ENCODE measurements at regions not wholly inside any gene's neighbourhood (a gene's known extent, or its start where the extent isn't known, plus 50 kb on each side); places are given as distances from the start of the nearest gene placed in this dataset.

GRCh38 chr16:8380311-8380710 lies 210.0 kb downstream of the TMEM114 start:
- Histone ChIP-seq H3K9me3 (ENCODE audit: control insufficient read depth in 2 of 2, low read length in 2 of 2) (no peaks in the 10 kb centered on the region), H3K9ac (ENCODE audit: low read depth in 1 of 2, low read length in 2 of 2) (no peak overlapping the region), H3K4me1 (ENCODE audit: control insufficient read depth in 2 of 2, insufficient read depth in 2 of 2, low read length in 2 of 2) (peaks cover 3 to 14% of the 10 kb centered on the region in 2 donors)

GRCh38 chr16:8377864-8378263 lies 212.4 kb downstream of the TMEM114 start:
- no peaks in the 10 kb centered on the region for H3K36me3 ChIP-seq (ENCODE audit: control insufficient read depth in 2 of 2, insufficient read depth in 2 of 2, low read length in 2 of 2)
- no peaks in the 10 kb centered on the region for H3K27me3 ChIP-seq (ENCODE audit: control insufficient read depth in 2 of 2, insufficient read depth in 2 of 2, low read length in 2 of 2)
- peaks cover 3 to 16% of the 10 kb centered on the region in 2 donors for H3K4me1 ChIP-seq (ENCODE audit: control insufficient read depth in 2 of 2, insufficient read depth in 2 of 2, low read length in 2 of 2)
- no peaks in the 10 kb centered on the region for H3K9me3 ChIP-seq (ENCODE audit: control insufficient read depth in 2 of 2, low read length in 2 of 2)
- H3K27ac ChIP-seq (ENCODE audit: low read depth in 2 of 2, low read length in 2 of 2): no peak overlapping the region
- no peak overlapping the region for H3K9ac ChIP-seq (ENCODE audit: low read depth in 1 of 2, low read length in 2 of 2)
- no peak overlapping the region for H3K4me3 ChIP-seq (ENCODE audit: low read length in 2 of 2)

More at GRCh38 chr16:8380311-8380710, 210.0 kb downstream of the TMEM114 start:
- Histone ChIP-seq H3K27ac (ENCODE audit: low read depth in 2 of 2, low read length in 2 of 2) (no peak overlapping the region), H3K4me3 (ENCODE audit: low read length in 2 of 2) (no peak overlapping the region), H3K27me3 (ENCODE audit: control insufficient read depth in 2 of 2, insufficient read depth in 2 of 2, low read length in 2 of 2) (no peaks in the 10 kb centered on the region), H3K36me3 (ENCODE audit: control insufficient read depth in 2 of 2, insufficient read depth in 2 of 2, low read length in 2 of 2) (no peaks in the 10 kb centered on the region)

- no peak overlapping the region for H3K4me3 ChIP-seq (ENCODE audit: low read length in 2 of 2)
- H3K27me3 ChIP-seq (ENCODE audit: control insufficient read depth in 2 of 2, insufficient read depth in 2 of 2, low read length in 2 of 2): no peaks in the 10 kb centered on the region
- H3K9me3 ChIP-seq (ENCODE audit: control insufficient read depth in 2 of 2, low read length in 2 of 2): no peaks in the 10 kb centered on the region
- no peak overlapping the region for H3K9ac ChIP-seq (ENCODE audit: low read depth in 1 of 2, low read length in 2 of 2)
- H3K36me3 ChIP-seq (ENCODE audit: control insufficient read depth in 2 of 2, insufficient read depth in 2 of 2, low read length in 2 of 2): no peaks in the 10 kb centered on the region
- peak overlapping the region in 1 of 2 donors; percentile 49 for H3K27ac ChIP-seq (ENCODE audit: low read depth in 2 of 2, low read length in 2 of 2)
- H3K4me1 ChIP-seq (ENCODE audit: control insufficient read depth in 2 of 2, insufficient read depth in 2 of 2, low read length in 2 of 2): peaks cover 3 to 16% of the 10 kb centered on the region in 2 donors
These were observed 213.5 kb downstream of the TMEM114 start for GRCh38 chr16:8376858-8377257.

- Histone ChIP-seq H3K36me3 (ENCODE audit: control insufficient read depth in 2 of 2, insufficient read depth in 2 of 2, low read length in 2 of 2) (no peaks in the 10 kb centered on the region), H3K27ac (ENCODE audit: low read depth in 2 of 2, low read length in 2 of 2) (no peak overlapping the region), H3K27me3 (ENCODE audit: control insufficient read depth in 2 of 2, insufficient read depth in 2 of 2, low read length in 2 of 2) (no peaks in the 10 kb centered on the region), H3K4me3 (ENCODE audit: low read length in 2 of 2) (peak overlapping the region in 1 of 2 donors; percentile 11), H3K9me3 (ENCODE audit: control insufficient read depth in 2 of 2, low read length in 2 of 2) (no peaks in the 10 kb centered on the region), H3K9ac (ENCODE audit: low read depth in 1 of 2, low read length in 2 of 2) (no peak overlapping the region), H3K4me1 (ENCODE audit: control insufficient read depth in 2 of 2, insufficient read depth in 2 of 2, low read length in 2 of 2) (peaks cover 3 to 16% of the 10 kb centered on the region in 2 donors)
These were observed 213.9 kb downstream of the TMEM114 start for GRCh38 chr16:8376430-8376829.

- H3K27ac ChIP-seq (ENCODE audit: low read depth in 2 of 2, low read length in 2 of 2): no peak overlapping the region
- H3K27me3 ChIP-seq (ENCODE audit: control insufficient read depth in 2 of 2, insufficient read depth in 2 of 2, low read length in 2 of 2): no peaks in the 10 kb centered on the region
These were observed 215.1 kb downstream of the TMEM114 start for GRCh38 chr16:8375232-8375587.

GRCh38 chr16:8374586-8375231 lies 215.6 kb downstream of the TMEM114 start:
- H3K27ac ChIP-seq (ENCODE audit: low read depth in 2 of 2, low read length in 2 of 2): no peak overlapping the region
- no peaks in the 10 kb centered on the region for H3K36me3 ChIP-seq (ENCODE audit: control insufficient read depth in 2 of 2, insufficient read depth in 2 of 2, low read length in 2 of 2)
- H3K9me3 ChIP-seq (ENCODE audit: control insufficient read depth in 2 of 2, low read length in 2 of 2): no peaks in the 10 kb centered on the region
- no peaks in the 10 kb centered on the region for H3K27me3 ChIP-seq (ENCODE audit: control insufficient read depth in 2 of 2, insufficient read depth in 2 of 2, low read length in 2 of 2)
- H3K4me3 ChIP-seq (ENCODE audit: low read length in 2 of 2): no peak overlapping the region
- H3K4me1 ChIP-seq (ENCODE audit: control insufficient read depth in 2 of 2, insufficient read depth in 2 of 2, low read length in 2 of 2): peaks cover 3 to 19% of the 10 kb centered on the region in 2 donors
- H3K9ac ChIP-seq (ENCODE audit: low read depth in 1 of 2, low read length in 2 of 2): no peak overlapping the region

More at GRCh38 chr16:8375232-8375587, 215.1 kb downstream of the TMEM114 start:
- Histone ChIP-seq H3K9me3 (ENCODE audit: control insufficient read depth in 2 of 2, low read length in 2 of 2) (no peaks in the 10 kb centered on the region), H3K36me3 (ENCODE audit: control insufficient read depth in 2 of 2, insufficient read depth in 2 of 2, low read length in 2 of 2) (no peaks in the 10 kb centered on the region), H3K4me3 (ENCODE audit: low read length in 2 of 2) (no peak overlapping the region), H3K4me1 (ENCODE audit: control insufficient read depth in 2 of 2, insufficient read depth in 2 of 2, low read length in 2 of 2) (peaks cover 3 to 19% of the 10 kb centered on the region in 2 donors), H3K9ac (ENCODE audit: low read depth in 1 of 2, low read length in 2 of 2) (no peak overlapping the region)

GRCh38 chr16:8373676-8374431 lies 216.5 kb downstream of the TMEM114 start:
- H3K36me3 ChIP-seq (ENCODE audit: control insufficient read depth in 2 of 2, insufficient read depth in 2 of 2, low read length in 2 of 2): no peaks in the 10 kb centered on the region
- no peak overlapping the region for H3K4me3 ChIP-seq (ENCODE audit: low read length in 2 of 2)
- no peak overlapping the region for H3K27ac ChIP-seq (ENCODE audit: low read depth in 2 of 2, low read length in 2 of 2)
- peaks cover 3 to 19% of the 10 kb centered on the region in 2 donors for H3K4me1 ChIP-seq (ENCODE audit: control insufficient read depth in 2 of 2, insufficient read depth in 2 of 2, low read length in 2 of 2)
- H3K9ac ChIP-seq (ENCODE audit: low read depth in 1 of 2, low read length in 2 of 2): no peak overlapping the region
- H3K9me3 ChIP-seq (ENCODE audit: control insufficient read depth in 2 of 2, low read length in 2 of 2): no peaks in the 10 kb centered on the region
- no peaks in the 10 kb centered on the region for H3K27me3 ChIP-seq (ENCODE audit: control insufficient read depth in 2 of 2, insufficient read depth in 2 of 2, low read length in 2 of 2)

GRCh38 chr16:8372141-8372540 lies 218.2 kb downstream of the TMEM114 start:
- no peaks in the 10 kb centered on the region for H3K9me3 ChIP-seq (ENCODE audit: control insufficient read depth in 2 of 2, low read length in 2 of 2)
- H3K27me3 ChIP-seq (ENCODE audit: control insufficient read depth in 2 of 2, insufficient read depth in 2 of 2, low read length in 2 of 2): no peaks in the 10 kb centered on the region
- peaks cover 3 to 14% of the 10 kb centered on the region in 2 donors for H3K4me1 ChIP-seq (ENCODE audit: control insufficient read depth in 2 of 2, insufficient read depth in 2 of 2, low read length in 2 of 2)
- no peak overlapping the region for H3K9ac ChIP-seq (ENCODE audit: low read depth in 1 of 2, low read length in 2 of 2)
- H3K36me3 ChIP-seq (ENCODE audit: control insufficient read depth in 2 of 2, insufficient read depth in 2 of 2, low read length in 2 of 2): no peaks in the 10 kb centered on the region
- H3K27ac ChIP-seq (ENCODE audit: low read depth in 2 of 2, low read length in 2 of 2): no peak overlapping the region
- no peak overlapping the region for H3K4me3 ChIP-seq (ENCODE audit: low read length in 2 of 2)

- Histone ChIP-seq H3K4me3 (ENCODE audit: low read length in 2 of 2) (no peak overlapping the region), H3K27ac (ENCODE audit: low read depth in 2 of 2, low read length in 2 of 2) (no peak overlapping the region), H3K27me3 (ENCODE audit: control insufficient read depth in 2 of 2, insufficient read depth in 2 of 2, low read length in 2 of 2) (no peaks in the 10 kb centered on the region), H3K36me3 (ENCODE audit: control insufficient read depth in 2 of 2, insufficient read depth in 2 of 2, low read length in 2 of 2) (no peaks in the 10 kb centered on the region), H3K9me3 (ENCODE audit: control insufficient read depth in 2 of 2, low read length in 2 of 2) (no peaks in the 10 kb centered on the region), H3K4me1 (ENCODE audit: control insufficient read depth in 2 of 2, insufficient read depth in 2 of 2, low read length in 2 of 2) (peaks cover 3 to 5% of the 10 kb centered on the region in 2 donors), H3K9ac (ENCODE audit: low read depth in 1 of 2, low read length in 2 of 2) (no peak overlapping the region)
These were observed 219.7 kb downstream of the TMEM114 start for GRCh38 chr16:8370374-8371270.

GRCh38 chr16:8358937-8359336 lies 231.4 kb downstream of the TMEM114 start:
- no peak overlapping the region for H3K27ac ChIP-seq (ENCODE audit: low read depth in 2 of 2, low read length in 2 of 2)
- H3K36me3 ChIP-seq (ENCODE audit: control insufficient read depth in 2 of 2, insufficient read depth in 2 of 2, low read length in 2 of 2): no peaks in the 10 kb centered on the region
- H3K9ac ChIP-seq (ENCODE audit: low read depth in 1 of 2, low read length in 2 of 2): no peak overlapping the region

More at GRCh38 chr16:8358937-8359336, 231.4 kb downstream of the TMEM114 start:
- no peak overlapping the region for H3K4me3 ChIP-seq (ENCODE audit: low read length in 2 of 2)
- H3K9me3 ChIP-seq (ENCODE audit: control insufficient read depth in 2 of 2, low read length in 2 of 2): no peaks in the 10 kb centered on the region
- no peaks in the 10 kb centered on the region for H3K27me3 ChIP-seq (ENCODE audit: control insufficient read depth in 2 of 2, insufficient read depth in 2 of 2, low read length in 2 of 2)
- peaks cover 0 to 3% of the 10 kb centered on the region in 2 donors for H3K4me1 ChIP-seq (ENCODE audit: control insufficient read depth in 2 of 2, insufficient read depth in 2 of 2, low read length in 2 of 2)
